WTC11 (cell line): ENCODE measurements at regions not wholly inside any gene's neighbourhood (a gene's known extent, or its start where the extent isn't known, plus 50 kb on each side); places are given as distances from the start of the nearest gene placed in this dataset.

ENCODE experiments used
- ATAC-seq: fragments of 200-7000 bp; cut with Tn5 transposase; 2 replicates; pipeline ENCODE4 v1.10.0; 2021; ENCODE audit warnings: mild to moderate bottlenecking, moderate library complexity
- CTCF ChIA-PET: fragments of 300-600 bp; sonication (Branson Sonifier 250); formaldehyde crosslinking; loops from one replicate; lab custom pipeline; 2021; ENCODE audit warnings: antibody characterized with exemption; lab: Charles Lee
- POLR2A ChIA-PET: fragments of 350-600 bp; sonication (Branson Sonifier 250); formaldehyde crosslinking; loops from one replicate; lab custom pipeline; 2021; ENCODE audit warnings: antibody characterized with exemption; lab: Charles Lee
- DNase-seq: peaks from one replicate; pipeline ENCODE4 v3.0.0; 2021; ENCODE audit warnings: low spot score
- H3K27ac Mint-ChIP-seq: 2 replicates; pipeline ENCODE4 v1.8.0; 2021; ENCODE audit warnings: mixed read lengths
- H3K27me3 Mint-ChIP-seq: 2 replicates; pipeline ENCODE4 v1.8.0; 2021; ENCODE audit warnings: low read depth, mild to moderate bottlenecking, moderate library complexity, mixed read lengths
- H3K36me3 Mint-ChIP-seq: 2 replicates; pipeline ENCODE4 v1.8.0; 2021; ENCODE audit warnings: mixed read lengths
- H3K4me1 Mint-ChIP-seq: 2 replicates; pipeline ENCODE4 v1.8.0; 2022; ENCODE audit warnings: mixed read lengths
- H3K4me3 Mint-ChIP-seq: 2 replicates; pipeline ENCODE4 v1.8.0; 2021; ENCODE audit warnings: mild to moderate bottlenecking, moderate library complexity, mixed read lengths
- H3K9me3 Mint-ChIP-seq: 2 replicates; pipeline ENCODE4 v1.8.0; 2021; ENCODE audit warnings: mixed read lengths
- AR ChIP-seq: fragments of 250-450 bp; sonication (Bioruptor Pico); IDR thresholded peaks from 2 replicates; pipeline ENCODE4 v1.9.0; 2021; ENCODE audit warnings: mild to moderate bottlenecking
- CBFB ChIP-seq: sonication (generic); formaldehyde crosslinking; IDR thresholded peaks from 2 replicates; pipeline ENCODE4 v1.8.1; 2022; ENCODE audit warnings: mild to moderate bottlenecking, low read depth, missing genetic modification reagents
- CREM ChIP-seq: sonication (generic); formaldehyde crosslinking; IDR thresholded peaks from 2 replicates; pipeline ENCODE4 v1.8.1; 2022; ENCODE audit warnings: mild to moderate bottlenecking, missing genetic modification reagents, moderate library complexity
- EMX1 ChIP-seq: fragments of 250-450 bp; sonication (Bioruptor Pico); IDR thresholded peaks from 2 replicates; pipeline ENCODE4 v1.8.0; 2021; ENCODE audit warnings: mild to moderate bottlenecking
- GTF2I ChIP-seq: fragments of 250-450 bp; sonication (Bioruptor Pico); conservative IDR thresholded peaks from 2 replicates; pipeline ENCODE4 v1.4.0; 2021; ENCODE audit warnings: mild to moderate bottlenecking
- HMGA2 ChIP-seq: fragments of 250-450 bp; sonication (Bioruptor Pico); IDR thresholded peaks from 2 replicates; pipeline ENCODE4 v1.4.0; 2021; ENCODE audit warnings: mild to moderate bottlenecking, moderate library complexity
- JUN ChIP-seq: sonication (generic); formaldehyde crosslinking; IDR thresholded peaks from 2 replicates; pipeline ENCODE4 v1.8.0; 2023; ENCODE audit warnings: mild to moderate bottlenecking, missing genetic modification reagents
- NR2C2 ChIP-seq: sonication (generic); formaldehyde crosslinking; IDR thresholded peaks from 2 replicates; pipeline ENCODE4 v1.8.0; 2022; ENCODE audit warnings: mild to moderate bottlenecking, missing genetic modification reagents
- NR3C1 ChIP-seq: sonication (generic); formaldehyde crosslinking; conservative IDR thresholded peaks from 2 replicates; pipeline ENCODE4 v1.8.1; 2023; ENCODE audit warnings: low read depth, mild to moderate bottlenecking, missing genetic modification reagents
- PRRX2 ChIP-seq: fragments of 250-450 bp; sonication (Bioruptor Pico); IDR thresholded peaks from 2 replicates; pipeline ENCODE4 v1.8.0; 2021; ENCODE audit warnings: mild to moderate bottlenecking
- SMAD4 ChIP-seq: sonication (generic); formaldehyde crosslinking; IDR thresholded peaks from 2 replicates; pipeline ENCODE4 v1.8.0; 2022; ENCODE audit warnings: mild to moderate bottlenecking, missing genetic modification reagents
- TEAD1 ChIP-seq: sonication (generic); formaldehyde crosslinking; IDR thresholded peaks from 2 replicates; pipeline ENCODE4 v1.8.0; 2022; ENCODE audit warnings: mild to moderate bottlenecking, missing genetic modification reagents
- TEAD4 ChIP-seq: sonication (generic); formaldehyde crosslinking; IDR thresholded peaks from 2 replicates; pipeline ENCODE4 v1.8.0; 2022; ENCODE audit warnings: mild to moderate bottlenecking, missing genetic modification reagents
- TP53 ChIP-seq: sonication (generic); formaldehyde crosslinking; IDR thresholded peaks from 2 replicates; pipeline ENCODE4 v1.8.1; 2023; ENCODE audit warnings: mild to moderate bottlenecking, missing genetic modification reagents
- ZBTB21 ChIP-seq: sonication (generic); formaldehyde crosslinking; IDR thresholded peaks from 2 replicates; pipeline ENCODE4 v1.8.1; 2023; ENCODE audit warnings: mild to moderate bottlenecking, missing genetic modification reagents, borderline replicate concordance
- ZBTB43 ChIP-seq: sonication (generic); formaldehyde crosslinking; IDR thresholded peaks from 2 replicates; pipeline ENCODE4 v1.8.1; 2023; ENCODE audit warnings: mild to moderate bottlenecking, missing genetic modification reagents
- ZNF219 ChIP-seq: sonication (generic); formaldehyde crosslinking; IDR thresholded peaks from 2 replicates; pipeline ENCODE4 v1.8.0; 2023; ENCODE audit warnings: missing genetic modification reagents, mild to moderate bottlenecking, borderline replicate concordance
- ZNF263 ChIP-seq: sonication (generic); formaldehyde crosslinking; IDR thresholded peaks from 2 replicates; pipeline ENCODE4 v1.8.1; 2022; ENCODE audit warnings: low read depth, mild to moderate bottlenecking, moderate library complexity, missing genetic modification reagents
- TF ChIP-seq, protein P1 (sequence below): sonication (generic); formaldehyde crosslinking; conservative IDR thresholded peaks from 2 replicates; pipeline ENCODE4 v1.8.1; 2023; ENCODE audit warnings: mild to moderate bottlenecking, low read depth, missing genetic modification reagents, moderate library complexity
- TF ChIP-seq, protein P2 (sequence below): sonication (generic); formaldehyde crosslinking; IDR thresholded peaks from 2 replicates; pipeline ENCODE4 v1.8.1; 2023; ENCODE audit warnings: mild to moderate bottlenecking, missing genetic modification reagents, moderate library complexity
- TF ChIP-seq, protein P3 (sequence below): sonication (generic); formaldehyde crosslinking; IDR thresholded peaks from 2 replicates; pipeline ENCODE4 v1.8.1; 2022; ENCODE audit warnings: low read depth, missing genetic modification reagents, borderline replicate concordance
- TF ChIP-seq, protein P4 (sequence below): sonication (generic); formaldehyde crosslinking; IDR thresholded peaks from 2 replicates; pipeline ENCODE4 v1.8.0; 2023; ENCODE audit warnings: mild to moderate bottlenecking, missing genetic modification reagents

DNA sequence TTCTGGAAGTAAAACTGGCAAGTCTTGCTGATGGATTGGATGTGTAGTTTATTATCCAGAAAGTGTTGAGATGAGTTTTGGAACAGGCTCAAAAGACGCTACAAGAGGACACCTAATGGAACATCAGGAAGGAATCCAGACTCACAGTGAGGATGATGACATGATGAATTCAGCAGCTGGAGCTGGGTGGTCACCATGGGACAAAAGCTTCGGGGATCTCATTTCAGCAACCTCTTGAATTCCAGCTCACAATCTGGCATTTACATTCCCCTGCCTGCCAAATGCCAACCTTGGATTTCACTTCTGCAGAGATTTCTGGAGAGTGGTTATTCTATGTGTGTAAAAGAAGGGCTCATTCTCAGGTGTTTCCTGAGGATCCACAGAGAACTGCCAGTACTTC, 288.0 kb upstream of the TMTC4 start:
- no peak for ATAC-seq
- Mint-ChIP-seq H3K4me3 (no peak overlapping the region), H3K4me1 (no peaks in the 10 kb centered on the region), H3K36me3 (peaks cover 5% of the 10 kb centered on the region), H3K9me3 (peaks cover 14% of the 10 kb centered on the region), H3K27me3 (no peaks in the 10 kb centered on the region), H3K27ac (no peak overlapping the region)
- POLR2A ChIA-PET, result no interaction called here
- TF ChIP-seq ZNF219 (CRISPR knock-in tag), result no peak
- no peak for TF ChIP-seq NR3C1
- no peak for TF ChIP-seq ZBTB21 (CRISPR knock-in tag)
- TF ChIP-seq TEAD4 (CRISPR knock-in tag), result no peak
- TF ChIP-seq CBFB (CRISPR knock-in tag), result no peak
- no peak for TF ChIP-seq TP53 (CRISPR knock-in tag)
- DNase-seq, result no peak
- CTCF ChIA-PET, result no interaction called here

- ChIA-PET POLR2A (no interaction called here), CTCF (no interaction called here)
- peaks cover 3% of the 10 kb centered on the region; the same call in 1 of the 2 replicates for H3K36me3 Mint-ChIP-seq
- no peaks in the 10 kb centered on the region for H3K4me1 Mint-ChIP-seq
- H3K9me3 Mint-ChIP-seq, result peaks cover 6% of the 10 kb centered on the region
- DNase-seq (no peak), ATAC-seq (no peak)
- TF ChIP-seq, protein P1, sequence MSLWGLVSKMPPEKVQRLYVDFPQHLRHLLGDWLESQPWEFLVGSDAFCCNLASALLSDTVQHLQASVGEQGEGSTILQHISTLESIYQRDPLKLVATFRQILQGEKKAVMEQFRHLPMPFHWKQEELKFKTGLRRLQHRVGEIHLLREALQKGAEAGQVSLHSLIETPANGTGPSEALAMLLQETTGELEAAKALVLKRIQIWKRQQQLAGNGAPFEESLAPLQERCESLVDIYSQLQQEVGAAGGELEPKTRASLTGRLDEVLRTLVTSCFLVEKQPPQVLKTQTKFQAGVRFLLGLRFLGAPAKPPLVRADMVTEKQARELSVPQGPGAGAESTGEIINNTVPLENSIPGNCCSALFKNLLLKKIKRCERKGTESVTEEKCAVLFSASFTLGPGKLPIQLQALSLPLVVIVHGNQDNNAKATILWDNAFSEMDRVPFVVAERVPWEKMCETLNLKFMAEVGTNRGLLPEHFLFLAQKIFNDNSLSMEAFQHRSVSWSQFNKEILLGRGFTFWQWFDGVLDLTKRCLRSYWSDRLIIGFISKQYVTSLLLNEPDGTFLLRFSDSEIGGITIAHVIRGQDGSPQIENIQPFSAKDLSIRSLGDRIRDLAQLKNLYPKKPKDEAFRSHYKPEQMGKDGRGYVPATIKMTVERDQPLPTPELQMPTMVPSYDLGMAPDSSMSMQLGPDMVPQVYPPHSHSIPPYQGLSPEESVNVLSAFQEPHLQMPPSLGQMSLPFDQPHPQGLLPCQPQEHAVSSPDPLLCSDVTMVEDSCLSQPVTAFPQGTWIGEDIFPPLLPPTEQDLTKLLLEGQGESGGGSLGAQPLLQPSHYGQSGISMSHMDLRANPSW (CRISPR knock-in tag), result no peak
- TF ChIP-seq, protein P2, sequence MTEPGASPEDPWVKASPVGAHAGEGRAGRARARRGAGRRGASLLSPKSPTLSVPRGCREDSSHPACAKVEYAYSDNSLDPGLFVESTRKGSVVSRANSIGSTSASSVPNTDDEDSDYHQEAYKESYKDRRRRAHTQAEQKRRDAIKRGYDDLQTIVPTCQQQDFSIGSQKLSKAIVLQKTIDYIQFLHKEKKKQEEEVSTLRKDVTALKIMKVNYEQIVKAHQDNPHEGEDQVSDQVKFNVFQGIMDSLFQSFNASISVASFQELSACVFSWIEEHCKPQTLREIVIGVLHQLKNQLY, result no peak
- TF ChIP-seq AR (no peak), PRRX2 (CRISPR knock-in tag) (no peak), JUN (no peak), CREM (CRISPR knock-in tag) (no peak), NR3C1 (no peak), SMAD4 (CRISPR knock-in tag) (no peak), ZBTB43 (CRISPR knock-in tag) (no peak)
- H3K27ac Mint-ChIP-seq, result no peak overlapping the region
- no peaks in the 10 kb centered on the region for H3K27me3 Mint-ChIP-seq
- no peak overlapping the region for H3K4me3 Mint-ChIP-seq
Measured at GRCh38 chr13:100961186-100961585, 286.6 kb upstream of the TMTC4 start.

DNA sequence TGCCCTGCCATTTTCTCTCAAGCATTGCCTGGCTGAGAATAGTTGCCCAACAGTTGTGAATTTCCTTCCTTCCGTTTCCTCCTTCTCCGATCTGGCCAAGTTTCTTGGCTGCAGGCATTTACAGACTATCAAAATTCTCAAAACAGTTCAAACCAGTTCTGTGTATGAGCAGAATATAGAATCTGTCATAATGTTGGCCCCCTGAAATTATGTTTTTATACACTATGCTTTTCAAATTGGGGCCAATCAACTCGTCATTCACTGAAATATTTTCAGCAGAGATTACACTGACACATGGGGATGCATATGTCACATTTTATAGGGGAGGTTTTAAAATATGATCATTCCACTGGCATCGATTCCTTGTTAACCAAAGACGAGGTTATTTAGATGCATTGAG, 284.2 kb upstream of the TMTC4 start:
- Mint-ChIP-seq H3K36me3 (no peaks in the 10 kb centered on the region), H3K9me3 (peaks cover 6% of the 10 kb centered on the region), H3K4me3 (no peak overlapping the region), H3K4me1 (no peaks in the 10 kb centered on the region), H3K27me3 (no peaks in the 10 kb centered on the region), H3K27ac (no peak overlapping the region)
- POLR2A ChIA-PET, result no interaction called here
- ATAC-seq, result no peak
- no peak for DNase-seq
- CTCF ChIA-PET, result no interaction called here
- TF ChIP-seq, protein P3, sequence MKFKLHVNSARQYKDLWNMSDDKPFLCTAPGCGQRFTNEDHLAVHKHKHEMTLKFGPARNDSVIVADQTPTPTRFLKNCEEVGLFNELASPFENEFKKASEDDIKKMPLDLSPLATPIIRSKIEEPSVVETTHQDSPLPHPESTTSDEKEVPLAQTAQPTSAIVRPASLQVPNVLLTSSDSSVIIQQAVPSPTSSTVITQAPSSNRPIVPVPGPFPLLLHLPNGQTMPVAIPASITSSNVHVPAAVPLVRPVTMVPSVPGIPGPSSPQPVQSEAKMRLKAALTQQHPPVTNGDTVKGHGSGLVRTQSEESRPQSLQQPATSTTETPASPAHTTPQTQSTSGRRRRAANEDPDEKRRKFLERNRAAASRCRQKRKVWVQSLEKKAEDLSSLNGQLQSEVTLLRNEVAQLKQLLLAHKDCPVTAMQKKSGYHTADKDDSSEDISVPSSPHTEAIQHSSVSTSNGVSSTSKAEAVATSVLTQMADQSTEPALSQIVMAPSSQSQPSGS (CRISPR knock-in tag), result no peak
- no peak for TF ChIP-seq GTF2I (CRISPR knock-in tag)
- TF ChIP-seq, protein P4, sequence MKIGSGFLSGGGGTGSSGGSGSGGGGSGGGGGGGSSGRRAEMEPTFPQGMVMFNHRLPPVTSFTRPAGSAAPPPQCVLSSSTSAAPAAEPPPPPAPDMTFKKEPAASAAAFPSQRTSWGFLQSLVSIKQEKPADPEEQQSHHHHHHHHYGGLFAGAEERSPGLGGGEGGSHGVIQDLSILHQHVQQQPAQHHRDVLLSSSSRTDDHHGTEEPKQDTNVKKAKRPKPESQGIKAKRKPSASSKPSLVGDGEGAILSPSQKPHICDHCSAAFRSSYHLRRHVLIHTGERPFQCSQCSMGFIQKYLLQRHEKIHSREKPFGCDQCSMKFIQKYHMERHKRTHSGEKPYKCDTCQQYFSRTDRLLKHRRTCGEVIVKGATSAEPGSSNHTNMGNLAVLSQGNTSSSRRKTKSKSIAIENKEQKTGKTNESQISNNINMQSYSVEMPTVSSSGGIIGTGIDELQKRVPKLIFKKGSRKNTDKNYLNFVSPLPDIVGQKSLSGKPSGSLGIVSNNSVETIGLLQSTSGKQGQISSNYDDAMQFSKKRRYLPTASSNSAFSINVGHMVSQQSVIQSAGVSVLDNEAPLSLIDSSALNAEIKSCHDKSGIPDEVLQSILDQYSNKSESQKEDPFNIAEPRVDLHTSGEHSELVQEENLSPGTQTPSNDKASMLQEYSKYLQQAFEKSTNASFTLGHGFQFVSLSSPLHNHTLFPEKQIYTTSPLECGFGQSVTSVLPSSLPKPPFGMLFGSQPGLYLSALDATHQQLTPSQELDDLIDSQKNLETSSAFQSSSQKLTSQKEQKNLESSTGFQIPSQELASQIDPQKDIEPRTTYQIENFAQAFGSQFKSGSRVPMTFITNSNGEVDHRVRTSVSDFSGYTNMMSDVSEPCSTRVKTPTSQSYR (CRISPR knock-in tag), result no peak
- no peak for TF ChIP-seq HMGA2
- no peak for TF ChIP-seq ZNF263 (CRISPR knock-in tag)
- TF ChIP-seq PRRX2 (CRISPR knock-in tag), result no peak
- no peak for TF ChIP-seq NR2C2 (CRISPR knock-in tag)
- TF ChIP-seq TEAD1 (CRISPR knock-in tag), result no peak
- no peak for TF ChIP-seq EMX1 (CRISPR knock-in tag)
